Upper lobe of left lung (tissue), 6 donors: ENCODE measurements at regions not wholly inside any gene's neighbourhood (a gene's known extent, or its start where the extent isn't known, plus 50 kb on each side); places are given as distances from the start of the nearest gene placed in this dataset.
A peak's percentile ranks its signal among the peaks of the same experiment; 100 is the strongest.

Experiments used
- ATAC-seq, 2 donors: fragments of 200-7000 bp; cut with Tn5 transposase; one replicate each; pipeline ENCODE4 v1.9.1; 2022; ENCODE audit warnings: mild to moderate bottlenecking in 2 of 2, moderate library complexity in 2 of 2; ENCODE audit not compliant: low FRiP score in 2 of 2
- DNase-seq, 2 donors: peaks; one replicate each; pipeline ENCODE4 v3.0.0-alpha.2; 2019 to 2020
- H3K27ac ChIP-seq, 4 donors: fragments of 200-600 bp; sonication (generic); one replicate each; pipeline ENCODE4 v1.5.1; 2016 to 2019
- H3K27me3 ChIP-seq, 4 donors: fragments of 200-600 bp; sonication (generic); one replicate each; pipeline ENCODE4 v1.5.1; 2017 to 2019
- H3K36me3 ChIP-seq, 4 donors: fragments of 200-600 bp; sonication (generic); one replicate each; pipeline ENCODE4 v1.5.1; 2016 to 2019
- H3K4me1 ChIP-seq, 4 donors: fragments of 200-600 bp; sonication (generic); one replicate each; pipeline ENCODE4 v1.5.1; 2018 to 2019
- H3K4me3 ChIP-seq, 4 donors: fragments of 200-600 bp; sonication (generic); one replicate each; pipeline ENCODE4 v1.5.1; 2017 to 2019; ENCODE audit warnings: mild to moderate bottlenecking in 2 of 4, moderate library complexity in 1 of 4
- H3K9me3 ChIP-seq, 4 donors: fragments of 200-600 bp; sonication (generic); one replicate each; pipeline ENCODE4 v1.5.1; 2018 to 2019
- CTCF ChIP-seq, 6 experiments: fragments of 450-650 bp in 4 of 6; fragments of 200-600 bp in 2 of 6; sonication (generic) in 2 of 6; IDR thresholded peaks; one replicate each; pipeline ENCODE4 v1.5.1; 2016 to 2019; ENCODE audit warnings: antibody characterized with exemption in 6 of 6
- EP300 ChIP-seq, 4 donors: sonication (generic); formaldehyde crosslinking; IDR thresholded peaks; one replicate each; pipeline ENCODE4 v1.5.1; 2017; ENCODE audit warnings: antibody characterized with exemption in 4 of 4, control low read depth in 2 of 4
- POLR2A ChIP-seq, 4 donors: fragments of 450-650 bp; IDR thresholded peaks; one replicate each; pipeline ENCODE4 v1.5.1; 2016 to 2017; ENCODE audit warnings: antibody characterized with exemption in 4 of 4, mild to moderate bottlenecking in 2 of 4
- POLR2AphosphoS5 ChIP-seq, 2 donors: sonication (generic); formaldehyde crosslinking; IDR thresholded peaks; one replicate each; pipeline ENCODE4 v1.5.1; 2017; ENCODE audit warnings: antibody characterized with exemption in 2 of 2
- WGBS, 2 donors: methylation state at CpG; one replicate each; pipeline ENCODE4 v1.1.5; 2017 to 2018; 5-methylcytosine and 5-hydroxymethylcytosine counted together
- donor health status: DM: no; HTN: no; CAD: no; lungs with moderate emphysema.
- donor health status: DM: no; HTN: yes; CAD: no; lungs with severe emphysema.

- Histone ChIP-seq H3K27ac (no peak overlapping the region), H3K4me3 (no peak overlapping the region), H3K9me3 (no peaks in the 10 kb centered on the region), H3K4me1 (no peaks in the 10 kb centered on the region), H3K36me3 (no peaks in the 10 kb centered on the region), H3K27me3 (no peaks in the 10 kb centered on the region)
- WGBS, 2 donors, result 76 to 99% methylated on average over 3 to 4 of the region's 4 CpGs
- no peak for ATAC-seq
- TF ChIP-seq POLR2A (IDR thresholded peaks at IDR 0.05) (no peak), EP300 (IDR thresholded peaks at IDR 0.05) (no peak), POLR2AphosphoS5 (IDR thresholded peaks at IDR 0.05) (no peak), CTCF (IDR thresholded peaks at IDR 0.05) (no peak)
- DNase-seq, result no peak
Observed at GRCh38 chr15:62643572-62643971, 399.0 kb upstream of the TPM1 start.

DNA sequence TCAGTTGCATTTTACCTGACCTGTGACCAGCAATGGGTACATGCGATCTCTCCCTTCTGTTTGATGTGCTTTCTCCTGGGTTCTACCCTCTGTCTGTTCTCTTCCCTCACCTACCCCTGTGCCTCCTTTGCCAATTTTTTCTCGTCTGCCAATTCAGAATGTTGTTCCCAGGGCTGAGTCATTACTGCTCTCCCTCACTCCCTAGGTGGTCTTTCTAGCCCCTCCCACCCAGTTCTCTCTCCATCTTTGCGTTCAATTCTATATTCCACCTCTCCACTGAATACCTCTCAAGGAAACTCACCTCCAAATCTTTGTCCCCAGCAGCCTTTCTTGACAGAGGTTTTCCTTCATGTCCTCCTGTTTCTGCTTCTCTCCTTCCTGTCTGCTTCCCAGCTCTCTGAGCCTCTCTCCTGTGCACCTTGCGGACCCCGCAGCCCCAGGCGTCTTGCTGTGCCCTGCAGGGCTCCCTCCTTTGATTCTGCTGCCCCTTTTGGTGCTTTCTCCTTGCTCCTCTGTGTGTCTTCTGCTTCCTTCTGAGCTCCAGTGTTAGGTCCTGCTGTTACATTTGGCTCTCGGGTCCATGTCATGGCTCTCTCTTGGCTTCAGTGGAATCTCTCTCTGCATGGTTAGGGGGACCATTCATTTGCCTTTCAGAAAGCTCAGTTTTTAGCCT, 398.2 kb upstream of the TPM1 start:
- Histone ChIP-seq H3K36me3 (no peaks in the 10 kb centered on the region), H3K27me3 (no peaks in the 10 kb centered on the region), H3K4me3 (no peak overlapping the region), H3K4me1 (no peaks in the 10 kb centered on the region), H3K27ac (no peak overlapping the region), H3K9me3 (no peaks in the 10 kb centered on the region)
- TF ChIP-seq CTCF (IDR thresholded peaks at IDR 0.05), result no peak
- no peak for TF ChIP-seq POLR2A (IDR thresholded peaks at IDR 0.05)
- no peak for TF ChIP-seq POLR2AphosphoS5 (IDR thresholded peaks at IDR 0.05)
- no peak for TF ChIP-seq EP300 (IDR thresholded peaks at IDR 0.05)
- ATAC-seq, result no peak
- WGBS, 2 donors, result 83 to 86% methylated on average over 7 of the region's 7 CpGs
- no peak for DNase-seq

GRCh38 chr15:62644889-62645742, 397.4 kb upstream of the TPM1 start:
- 84 to 88% methylated on average over 15 of the region's 15 CpGs for WGBS, 2 donors
- Histone ChIP-seq H3K36me3 (no peaks in the 10 kb centered on the region), H3K4me3 (no peak overlapping the region), H3K9me3 (no peaks in the 10 kb centered on the region), H3K27me3 (no peaks in the 10 kb centered on the region), H3K4me1 (no peaks in the 10 kb centered on the region), H3K27ac (no peak overlapping the region)
- no peak for TF ChIP-seq POLR2A (IDR thresholded peaks at IDR 0.05)
- TF ChIP-seq CTCF (IDR thresholded peaks at IDR 0.05), result no peak
- no peak for TF ChIP-seq POLR2AphosphoS5 (IDR thresholded peaks at IDR 0.05)
- no peak for TF ChIP-seq EP300 (IDR thresholded peaks at IDR 0.05)
- no peak for DNase-seq
- ATAC-seq, result no peak

DNA sequence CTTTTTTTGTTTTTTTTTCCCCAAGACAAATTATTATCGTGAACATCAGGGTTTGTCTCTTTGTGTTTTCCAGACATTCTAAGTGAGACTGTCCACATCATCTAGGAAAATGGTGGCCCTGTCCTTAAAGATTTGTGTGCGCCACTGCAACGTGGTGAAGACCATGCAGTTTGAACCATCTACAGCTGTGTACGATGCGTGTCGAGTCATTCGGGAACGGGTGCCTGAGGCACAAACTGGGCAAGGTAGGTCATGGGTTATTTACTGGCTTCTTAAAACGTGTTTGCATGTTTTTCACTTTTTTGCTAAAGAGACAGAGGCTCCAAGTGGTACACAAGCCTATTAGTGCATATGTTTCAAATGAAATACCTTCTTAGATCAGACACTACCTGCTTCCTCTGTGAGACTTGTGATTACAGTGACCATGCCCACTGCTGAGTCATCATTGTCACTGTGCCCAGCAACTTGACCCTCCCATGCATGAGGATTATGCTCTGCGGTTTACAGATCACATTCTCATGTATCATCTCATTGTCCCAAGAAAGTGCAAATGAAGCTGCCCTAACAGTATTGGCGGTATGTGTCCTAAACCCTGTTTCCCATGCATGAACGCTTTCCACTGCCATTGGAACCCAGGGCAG, 395.2 kb upstream of the TPM1 start:
- no peak overlapping the region for H3K4me3 ChIP-seq
- H3K27ac ChIP-seq, result no peak overlapping the region
- no peaks in the 10 kb centered on the region for H3K27me3 ChIP-seq
- no peaks in the 10 kb centered on the region for H3K36me3 ChIP-seq
- H3K9me3 ChIP-seq, result no peaks in the 10 kb centered on the region
- H3K4me1 ChIP-seq, result no peaks in the 10 kb centered on the region
- peak in 1 of 2 donors; percentile 18 for ATAC-seq
- 87 to 91% methylated on average over 12 of the region's 12 CpGs for WGBS, 2 donors
- DNase-seq, result peak in 1 of 2 donors; percentile 54
- TF ChIP-seq CTCF (IDR thresholded peaks at IDR 0.05), result no peak
- TF ChIP-seq EP300 (IDR thresholded peaks at IDR 0.05), result no peak
- TF ChIP-seq POLR2A (IDR thresholded peaks at IDR 0.05), result no peak
- no peak for TF ChIP-seq POLR2AphosphoS5 (IDR thresholded peaks at IDR 0.05)
